Heart right ventricle (tissue), 16 donors: ENCODE measurements at regions not wholly inside any gene's neighbourhood (a gene's known extent, or its start where the extent isn't known, plus 50 kb on each side); places are given as distances from the start of the nearest gene placed in this dataset.

Source experiments
- ATAC-seq, 8 donors: fragments of 200-7000 bp; cut with Tn5 transposase; one replicate each; pipeline ENCODE4 v1.9.1; 2020; ENCODE audit warnings: mild to moderate bottlenecking in 8 of 8, moderate library complexity in 8 of 8, moderate number of reproducible peaks in 1 of 8
- DNase-seq, 2 donors: peaks; one replicate each; pipeline ENCODE4 v3.0.0-alpha.2; 2020
- H3K27ac ChIP-seq, 10 donors: fragments of 200-600 bp; sonication (generic) in 2 of 10; one replicate each; pipeline versions ENCODE4 v1.5.0 to v1.8.0; 2020 to 2022; ENCODE audit warnings: mild to moderate bottlenecking in 3 of 10
- H3K27me3 ChIP-seq, 7 donors: fragments of 200-600 bp; one replicate each; pipeline ENCODE4 v1.8.0; 2021 to 2022; ENCODE audit warnings: mild to moderate bottlenecking in 2 of 7
- H3K36me3 ChIP-seq, 9 donors: fragments of 200-600 bp; sonication (generic) in 1 of 9; one replicate each; pipeline versions ENCODE4 v1.5.0 to v1.8.0; 2020 to 2022; ENCODE audit warnings: mild to moderate bottlenecking in 2 of 9
- H3K4me1 ChIP-seq, 9 donors: fragments of 200-600 bp; sonication (generic) in 1 of 9; one replicate each; pipeline versions ENCODE4 v1.5.0 to v1.8.0; 2020 to 2022; ENCODE audit warnings: mild to moderate bottlenecking in 4 of 9
- H3K4me3 ChIP-seq, 10 donors: fragments of 200-600 bp; sonication (generic) in 2 of 10; one replicate each; pipeline versions ENCODE4 v1.5.0 to v1.8.0; 2020 to 2022; ENCODE audit warnings: mild to moderate bottlenecking in 7 of 10, moderate library complexity in 2 of 10
- H3K9me3 ChIP-seq, 11 donors: fragments of 200-600 bp in 10 of 11; sonication (generic) in 2 of 11; one replicate each; pipeline versions ENCODE4 v1.5.0 to v1.8.0; 2013 to 2022; ENCODE audit warnings: mild to moderate bottlenecking in 2 of 11, control low read depth in 1 of 11, moderate library complexity in 1 of 11
- CTCF ChIP-seq, 9 donors: fragments of 200-600 bp; sonication (generic) in 2 of 9; IDR thresholded peaks; one replicate each; pipeline versions ENCODE4 v1.5.0 to v1.8.0; 2021 to 2022; ENCODE audit warnings: antibody characterized with exemption in 9 of 9, mild to moderate bottlenecking in 5 of 9, moderate library complexity in 1 of 9
- WGBS, 2 donors: extraction: QIAGEN DNeasy Blood & Tissue Kit; methylation state at CpG; one replicate each; pipeline ENCODE4 v1.1.7; 2013; ENCODE audit warnings: inconsistent platforms in 1 of 2; 5-methylcytosine and 5-hydroxymethylcytosine counted together
- intact Hi-C, 10 donors: fragments of 100-400 bp; cut with DNase I; formaldehyde crosslinking; loops; one replicate each; pipeline versions ENCODE4 v1.11.1 to v1.14.2; 2022
- donor health status: Arrhythmogenic right ventricular cardiomyopathy.
- donor health status: ischemic (EF 13 %, LVEDD 7.1; RV severe dilation, severe dysfunction).
- donor health status: healthy with polysubstance abuse.
- donor health status: DM: no; HTN: yes; CAD: no.
- donor health status: DM: no; HTN: no; CAD: no.
- donor health status: ischemic (EF 25% LVEDD 6.9; RV normal size, moderate dysfunction).
- donor health status: ischemic (EF 25% LVEDD 5.7; RV mildly dilated, moderate dysfunction).
- donor health status: healthy.
- donor health status: DM: yes; HTN: yes; CAD: no.
- donor health status: Ischemic cardiomyopathy.
- donor health status: ischemic (EF 35%, LVEDD 5.7; RV mildly dilated, moderate dysfunction).
- donor health status: nonischemic (EF 11% LVEDD 7.7; RV severe dilation, severe dysfunction).
- donor health status: DM: yes; HTN: yes; CAD: no.
- donor health status: PGD.
- donor health status: ischemic (EF 29% LVEDD 5.4; RV normal size, mild dysfunction).
- donor health status: nonischemic (EF 23%, LVEDD 6.1; RV moderate dilation, normal function).

GRCh38 chr6:100232781-100233573 is 231.7 kb downstream of the SIM1 start:
- no peak for TF ChIP-seq CTCF (IDR thresholded peaks at IDR 0.05)
- no peak overlapping the region for H3K4me3 ChIP-seq
- H3K27me3 ChIP-seq: peaks cover 0 to 12% (median 0%) of the 10 kb centered on the region in 7 donors
- H3K4me1 ChIP-seq: peaks cover 0 to 11% (median 0%) of the 10 kb centered on the region in 9 donors
- intact Hi-C loops: no loop called here
- 88 to 90% methylated on average over 5 of the region's 5 CpGs for WGBS, 2 donors
- no peaks in the 10 kb centered on the region for H3K36me3 ChIP-seq
- no peak overlapping the region for H3K27ac ChIP-seq
- ATAC-seq (no peak), DNase-seq (no peak)
- H3K9me3 ChIP-seq: no peaks in the 10 kb centered on the region

- H3K4me3 ChIP-seq: no peak overlapping the region
- WGBS, 2 donors: 50 to 57% methylated on average over 1 of the region's 1 CpG
- H3K27ac ChIP-seq: no peak overlapping the region
- no peaks in the 10 kb centered on the region for H3K36me3 ChIP-seq
- DNase-seq: no peak
- peaks cover 0 to 12% (median 0%) of the 10 kb centered on the region in 7 donors for H3K27me3 ChIP-seq
- no peak for ATAC-seq
- TF ChIP-seq CTCF (IDR thresholded peaks at IDR 0.05): no peak
- intact Hi-C loops: no loop called here
- no peaks in the 10 kb centered on the region for H3K9me3 ChIP-seq
- peaks cover 0 to 11% (median 0%) of the 10 kb centered on the region in 9 donors for H3K4me1 ChIP-seq
These were observed 233.8 kb downstream of the SIM1 start for GRCh38 chr6:100230953-100231316.

GRCh38 chr6:100230115-100230952 is 234.4 kb downstream of the SIM1 start:
- H3K27ac ChIP-seq: no peak overlapping the region
- H3K36me3 ChIP-seq: no peaks in the 10 kb centered on the region
- DNase-seq: no peak
- intact Hi-C loops: no loop called here
- H3K9me3 ChIP-seq: no peaks in the 10 kb centered on the region
- H3K27me3 ChIP-seq: peaks cover 0 to 12% (median 0%) of the 10 kb centered on the region in 7 donors
- WGBS, 2 donors: 89 to 90% methylated on average over 6 of the region's 6 CpGs
- no peak overlapping the region for H3K4me3 ChIP-seq
- peaks cover 0 to 11% (median 0%) of the 10 kb centered on the region in 9 donors for H3K4me1 ChIP-seq
- ATAC-seq: no peak
- TF ChIP-seq CTCF (IDR thresholded peaks at IDR 0.05): no peak

GRCh38 chr6:100229512-100229911 is 235.2 kb downstream of the SIM1 start:
- intact Hi-C loops: no loop called here
- peak overlapping the region in 5 of 10 donors; percentile 47 to 54 (median 51) for H3K4me3 ChIP-seq
- H3K27ac ChIP-seq: no peak overlapping the region

More at GRCh38 chr6:100229512-100229911, 235.2 kb downstream of the SIM1 start:
- ATAC-seq (no peak), DNase-seq (no peak)
- H3K4me1 ChIP-seq: peaks cover 0 to 11% (median 0%) of the 10 kb centered on the region in 9 donors
- no peaks in the 10 kb centered on the region for H3K9me3 ChIP-seq
- 78 to 81% methylated on average over 5 of the region's 5 CpGs for WGBS, 2 donors
- no peaks in the 10 kb centered on the region for H3K36me3 ChIP-seq
- peaks cover 0 to 11% (median 0%) of the 10 kb centered on the region in 7 donors for H3K27me3 ChIP-seq
- no peak for TF ChIP-seq CTCF (IDR thresholded peaks at IDR 0.05)
